ENCODE measurements at regions not wholly inside any gene's neighbourhood (a gene's known extent, or its start where the extent isn't known, plus 50 kb on each side); places are given as distances from the start of the nearest gene placed in this dataset.

- Histone ChIP-seq H4K20me1 (ENCODE audit: insufficient read depth) (peaks cover 4% of the 10 kb centered on the region), H3K36me3 (ENCODE audit: low read depth) (no peaks in the 10 kb centered on the region), H3K9me3 (ENCODE audit: insufficient read depth, low read depth) (no peaks in the 10 kb centered on the region; the same call in 1 of the 2 replicates), H3K27ac (no peak overlapping the region), H3K9me2 (ENCODE audit: insufficient read depth) (no peaks in the 10 kb centered on the region), H3K4me2 (no peak overlapping the region), H3K4me1 (replicated peaks; ENCODE audit: insufficient read depth) (no peaks in the 10 kb centered on the region), H3K4me3 (no peak overlapping the region), H3F3A (ENCODE audit: insufficient read depth, low read depth) (no peaks in the 10 kb centered on the region), H3K27me3 (ENCODE audit: insufficient read depth, low read depth) (no peaks in the 10 kb centered on the region), H3K79me2 (ENCODE audit: low read depth) (no peaks in the 10 kb centered on the region), H2AFZ (no peak overlapping the region)
- BruUV-seq (replicated peaks): no TSS peak
- ChIA-PET POLR2A (ENCODE audit: unreplicated experiment) (no interaction called here), CTCF (no interaction called here)
- intact Hi-C loops (cut with micrococcal nuclease; ENCODE audit: unreplicated experiment): no loop called here
- no peak for TF ChIP-seq EZH2 (IDR thresholded peaks at IDR 0.05; ENCODE audit: low read depth)
- DNase-seq: no peak
Measured at GRCh38 chr12:69036999-69037398, 104.0 kb upstream of the CPM start.

- Histone ChIP-seq H2AFZ (no peak overlapping the region), H3K9me2 (ENCODE audit: insufficient read depth) (no peaks in the 10 kb centered on the region), H3K27ac (no peak overlapping the region), H3K4me3 (no peak overlapping the region), H3K36me3 (ENCODE audit: low read depth) (no peaks in the 10 kb centered on the region), H3K4me2 (no peak overlapping the region), H3K9me3 (ENCODE audit: insufficient read depth, low read depth) (no peaks in the 10 kb centered on the region; the same call in 1 of the 2 replicates), H4K20me1 (ENCODE audit: insufficient read depth) (no peaks in the 10 kb centered on the region), H3K4me1 (replicated peaks; ENCODE audit: insufficient read depth) (no peaks in the 10 kb centered on the region), H3K79me2 (ENCODE audit: low read depth) (no peaks in the 10 kb centered on the region), H3F3A (ENCODE audit: insufficient read depth, low read depth) (no peaks in the 10 kb centered on the region), H3K27me3 (ENCODE audit: insufficient read depth, low read depth) (no peaks in the 10 kb centered on the region)
- POLR2A ChIA-PET (ENCODE audit: unreplicated experiment): no interaction called here
- intact Hi-C loops (cut with micrococcal nuclease; ENCODE audit: unreplicated experiment): no loop called here
- DNase-seq: no peak
- TF ChIP-seq CTCF (conservative IDR thresholded peaks at IDR 0.05) (no peak), EZH2 (IDR thresholded peaks at IDR 0.05; ENCODE audit: low read depth) (no peak)
- CTCF ChIA-PET: no interaction called here
- no TSS peak for BruUV-seq (replicated peaks)
Measured at GRCh38 chr12:69039911-69040310, 106.9 kb upstream of the CPM start.

GRCh38 chr12:69042557-69042956, 109.6 kb upstream of the CPM start:
- Histone ChIP-seq H3K36me3 (ENCODE audit: low read depth) (no peaks in the 10 kb centered on the region), H3K9me3 (ENCODE audit: insufficient read depth, low read depth) (no peaks in the 10 kb centered on the region), H3K4me1 (replicated peaks; ENCODE audit: insufficient read depth) (no peaks in the 10 kb centered on the region), H3K4me3 (no peak overlapping the region), H3F3A (ENCODE audit: insufficient read depth, low read depth) (no peaks in the 10 kb centered on the region), H3K27me3 (ENCODE audit: insufficient read depth, low read depth) (no peaks in the 10 kb centered on the region), H4K20me1 (ENCODE audit: insufficient read depth) (no peaks in the 10 kb centered on the region), H2AFZ (no peak overlapping the region), H3K9me2 (ENCODE audit: insufficient read depth) (no peaks in the 10 kb centered on the region), H3K27ac (no peak overlapping the region), H3K79me2 (ENCODE audit: low read depth) (no peaks in the 10 kb centered on the region), H3K4me2 (no peak overlapping the region)
- BruUV-seq (replicated peaks): no TSS peak
- DNase-seq: no peak
- intact Hi-C loops (cut with micrococcal nuclease; ENCODE audit: unreplicated experiment): no loop called here
- CTCF ChIA-PET: no interaction called here
- no peak for TF ChIP-seq EZH2 (IDR thresholded peaks at IDR 0.05; ENCODE audit: low read depth)
- no peak for TF ChIP-seq CTCF (conservative IDR thresholded peaks at IDR 0.05)
- POLR2A ChIA-PET (ENCODE audit: unreplicated experiment): no interaction called here

- Histone ChIP-seq H3K4me1 (replicated peaks; ENCODE audit: insufficient read depth) (no peaks in the 10 kb centered on the region), H3K4me3 (no peak overlapping the region), H3K4me2 (no peak overlapping the region), H3K79me2 (ENCODE audit: low read depth) (no peaks in the 10 kb centered on the region), H3F3A (ENCODE audit: insufficient read depth, low read depth) (no peaks in the 10 kb centered on the region), H3K27me3 (ENCODE audit: insufficient read depth, low read depth) (no peaks in the 10 kb centered on the region), H2AFZ (no peak overlapping the region), H3K9me2 (ENCODE audit: insufficient read depth) (no peaks in the 10 kb centered on the region), H3K9me3 (ENCODE audit: insufficient read depth, low read depth) (no peaks in the 10 kb centered on the region), H3K27ac (no peak overlapping the region), H4K20me1 (ENCODE audit: insufficient read depth) (no peaks in the 10 kb centered on the region), H3K36me3 (ENCODE audit: low read depth) (no peaks in the 10 kb centered on the region)
- CTCF ChIA-PET: no interaction called here
- no TSS peak for BruUV-seq (replicated peaks)
- TF ChIP-seq EZH2 (IDR thresholded peaks at IDR 0.05; ENCODE audit: low read depth): no peak
- no peak for TF ChIP-seq CTCF (conservative IDR thresholded peaks at IDR 0.05)
- DNase-seq: no peak
- intact Hi-C loops (cut with micrococcal nuclease; ENCODE audit: unreplicated experiment): no loop called here
- POLR2A ChIA-PET (ENCODE audit: unreplicated experiment): interaction anchor here (0.5 kb wide), 1 partner anchor 35 kb away, joined by 7 read pairs; no protein-coding TSS in a partner anchor
Measured at GRCh38 chr12:69042970-69043369, 110.0 kb upstream of the CPM start.

Data from PC-9 (cell line).